ENCODE measurements at regions not wholly inside any gene's neighbourhood (a gene's known extent, or its start where the extent isn't known, plus 50 kb on each side); places are given as distances from the start of the nearest gene placed in this dataset.

DNA sequence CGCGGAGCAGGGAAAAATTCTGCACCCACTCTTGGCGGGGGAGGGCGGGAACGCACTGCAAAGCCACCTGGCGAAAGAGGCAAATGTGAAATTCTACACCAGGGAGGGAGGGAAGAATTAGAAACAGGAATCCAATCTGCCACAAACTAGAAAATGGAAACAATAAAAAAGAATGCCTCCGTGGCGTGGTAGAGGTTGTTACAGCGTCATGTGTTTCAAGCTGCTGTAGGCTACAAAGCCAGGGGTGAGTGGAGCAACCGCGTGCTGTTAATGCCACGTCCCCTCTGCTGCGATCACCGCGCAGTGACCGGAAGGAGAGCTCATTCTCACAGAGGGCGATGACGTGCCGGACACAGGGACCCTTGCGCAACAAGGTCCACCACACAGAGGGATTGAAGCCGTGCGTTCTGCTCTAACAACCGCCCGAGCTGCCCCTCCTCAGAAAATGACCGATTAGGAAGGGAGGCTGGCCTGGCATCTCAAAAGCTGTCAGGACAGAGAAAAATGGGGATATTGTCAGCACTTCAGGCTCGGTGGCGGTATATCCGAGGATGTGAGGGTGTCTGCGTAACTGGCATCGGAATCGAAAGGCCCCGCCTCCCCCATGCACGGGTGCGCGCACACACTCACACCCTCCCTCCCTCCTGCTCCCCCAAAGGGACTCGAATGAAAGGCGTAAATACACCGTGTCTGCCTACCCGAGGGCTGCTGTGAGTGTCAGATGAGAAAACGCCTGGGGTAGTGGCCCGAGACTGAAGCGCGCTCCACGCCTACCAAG is 70.8 kb upstream of the TNRC6C start:
- TF ChIP-seq RXRA (IDR thresholded peaks at IDR 0.05) (peak in 1 of 2 donors; percentile 44), GABPA (IDR thresholded peaks at IDR 0.05 in 1 of 2, conservative IDR thresholded peaks at IDR 0.05 in 1 of 2) (peak in 1 of 2 donors; percentile 71), HNF4G (IDR thresholded peaks at IDR 0.05) (no peak), RAD21 (IDR thresholded peaks at IDR 0.05) (peak in 1 of 2 donors; percentile 31), EGR1 (IDR thresholded peaks at IDR 0.05; ENCODE audit: low read depth in 2 of 2) (no peak), HNF4A (conservative IDR thresholded peaks at IDR 0.05) (peak in 1 of 2 donors; percentile 42), FOXA1 (IDR thresholded peaks at IDR 0.05) (no peak), TAF1 (conservative IDR thresholded peaks at IDR 0.05) (no peak), YY1 (IDR thresholded peaks at IDR 0.05) (peak; percentile 22), SP1 (IDR thresholded peaks at IDR 0.05) (peak; percentile 39)
- TF ChIP-seq, protein P1, sequence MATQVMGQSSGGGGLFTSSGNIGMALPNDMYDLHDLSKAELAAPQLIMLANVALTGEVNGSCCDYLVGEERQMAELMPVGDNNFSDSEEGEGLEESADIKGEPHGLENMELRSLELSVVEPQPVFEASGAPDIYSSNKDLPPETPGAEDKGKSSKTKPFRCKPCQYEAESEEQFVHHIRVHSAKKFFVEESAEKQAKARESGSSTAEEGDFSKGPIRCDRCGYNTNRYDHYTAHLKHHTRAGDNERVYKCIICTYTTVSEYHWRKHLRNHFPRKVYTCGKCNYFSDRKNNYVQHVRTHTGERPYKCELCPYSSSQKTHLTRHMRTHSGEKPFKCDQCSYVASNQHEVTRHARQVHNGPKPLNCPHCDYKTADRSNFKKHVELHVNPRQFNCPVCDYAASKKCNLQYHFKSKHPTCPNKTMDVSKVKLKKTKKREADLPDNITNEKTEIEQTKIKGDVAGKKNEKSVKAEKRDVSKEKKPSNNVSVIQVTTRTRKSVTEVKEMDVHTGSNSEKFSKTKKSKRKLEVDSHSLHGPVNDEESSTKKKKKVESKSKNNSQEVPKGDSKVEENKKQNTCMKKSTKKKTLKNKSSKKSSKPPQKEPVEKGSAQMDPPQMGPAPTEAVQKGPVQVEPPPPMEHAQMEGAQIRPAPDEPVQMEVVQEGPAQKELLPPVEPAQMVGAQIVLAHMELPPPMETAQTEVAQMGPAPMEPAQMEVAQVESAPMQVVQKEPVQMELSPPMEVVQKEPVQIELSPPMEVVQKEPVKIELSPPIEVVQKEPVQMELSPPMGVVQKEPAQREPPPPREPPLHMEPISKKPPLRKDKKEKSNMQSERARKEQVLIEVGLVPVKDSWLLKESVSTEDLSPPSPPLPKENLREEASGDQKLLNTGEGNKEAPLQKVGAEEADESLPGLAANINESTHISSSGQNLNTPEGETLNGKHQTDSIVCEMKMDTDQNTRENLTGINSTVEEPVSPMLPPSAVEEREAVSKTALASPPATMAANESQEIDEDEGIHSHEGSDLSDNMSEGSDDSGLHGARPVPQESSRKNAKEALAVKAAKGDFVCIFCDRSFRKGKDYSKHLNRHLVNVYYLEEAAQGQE (IDR thresholded peaks at IDR 0.05) = no peak
- TF ChIP-seq, protein P2, sequence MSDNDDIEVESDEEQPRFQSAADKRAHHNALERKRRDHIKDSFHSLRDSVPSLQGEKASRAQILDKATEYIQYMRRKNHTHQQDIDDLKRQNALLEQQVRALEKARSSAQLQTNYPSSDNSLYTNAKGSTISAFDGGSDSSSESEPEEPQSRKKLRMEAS (IDR thresholded peaks at IDR 0.05) = peak; percentile 73
- TF ChIP-seq, protein P3, sequence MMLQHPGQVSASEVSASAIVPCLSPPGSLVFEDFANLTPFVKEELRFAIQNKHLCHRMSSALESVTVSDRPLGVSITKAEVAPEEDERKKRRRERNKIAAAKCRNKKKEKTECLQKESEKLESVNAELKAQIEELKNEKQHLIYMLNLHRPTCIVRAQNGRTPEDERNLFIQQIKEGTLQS (IDR thresholded peaks at IDR 0.05) = no peak
- WGBS = 6% methylated on average over 44 of the region's 44 CpGs
- peaks cover 0 to 14% (median 7%) of the 10 kb centered on the region in 4 donors for H3K4me1 ChIP-seq (ENCODE audit: control insufficient read depth in 4 of 4, insufficient read depth in 4 of 4, low read length in 3 of 4)
- H3K36me3 ChIP-seq (ENCODE audit: control insufficient read depth in 4 of 4, insufficient read depth in 3 of 4, low read depth in 1 of 4, low read length in 3 of 4) = no peaks in the 10 kb centered on the region
- peak overlapping the region; percentile 31 to 59 for H3K27ac ChIP-seq (ENCODE audit: low read depth in 1 of 2, low read length in 2 of 2)
- peak overlapping the region; percentile 58 to 75 for H3K9ac ChIP-seq (ENCODE audit: low read depth in 1 of 2, low read length in 2 of 2)
- H3K4me3 ChIP-seq (ENCODE audit: low read depth in 1 of 3, low read length in 3 of 3) = peak overlapping the region; percentile 44 to 59 (median 56)
- H3K9me3 ChIP-seq (ENCODE audit: control insufficient read depth in 4 of 4, low read length in 3 of 4) = no peaks in the 10 kb centered on the region
- peaks cover 0 to 4% (median 0%) of the 10 kb centered on the region in 4 donors for H3K27me3 ChIP-seq (ENCODE audit: control insufficient read depth in 4 of 4, insufficient read depth in 4 of 4, low read length in 3 of 4)
- DNase-seq (ENCODE audit: low spot score) = peak; percentile 40

DNA sequence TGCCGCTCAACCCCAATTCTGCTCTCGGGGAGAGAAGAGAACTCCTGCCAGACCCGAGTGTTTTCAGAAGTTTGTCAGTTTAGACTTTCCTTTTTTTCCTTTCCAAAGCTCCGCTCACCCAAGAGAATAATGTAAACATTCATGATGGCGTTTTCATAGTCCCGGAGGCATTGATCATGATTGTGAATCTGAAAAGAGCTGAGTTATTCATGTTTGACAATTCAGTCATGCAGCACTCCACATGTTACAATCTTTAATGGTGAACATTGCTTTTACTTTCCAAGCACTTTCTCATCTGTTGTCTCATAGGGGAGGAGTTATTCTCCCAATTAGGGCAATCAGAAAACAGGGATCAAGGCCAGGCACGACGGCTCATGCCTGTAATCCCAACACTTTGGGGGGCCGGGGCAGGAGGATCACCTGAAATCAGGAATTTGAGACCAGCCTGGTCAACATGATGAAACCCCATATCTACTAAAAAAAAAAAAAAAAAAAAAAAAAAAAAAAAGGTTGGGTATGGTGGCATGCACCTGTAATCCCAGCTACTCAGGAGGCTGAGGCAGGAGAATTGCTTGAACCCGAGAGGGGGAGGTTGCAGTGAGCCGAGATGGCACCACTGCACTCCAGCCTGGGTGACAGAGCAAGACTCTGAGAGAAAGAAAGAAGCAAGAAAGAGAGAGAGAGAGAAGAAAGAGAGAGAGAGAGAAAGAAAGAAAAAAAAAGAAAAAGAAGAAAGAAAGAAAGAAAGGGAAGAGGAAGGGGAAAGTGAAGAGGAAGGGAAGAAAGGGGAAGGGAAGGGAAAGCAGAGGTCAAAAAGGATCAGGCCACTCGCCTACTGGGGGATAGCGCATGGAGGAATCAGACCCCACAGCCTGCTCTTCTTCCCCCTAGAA is 70.0 kb upstream of the TNRC6C start:
- no peak for DNase-seq (ENCODE audit: low spot score)
- TF ChIP-seq, protein P4, sequence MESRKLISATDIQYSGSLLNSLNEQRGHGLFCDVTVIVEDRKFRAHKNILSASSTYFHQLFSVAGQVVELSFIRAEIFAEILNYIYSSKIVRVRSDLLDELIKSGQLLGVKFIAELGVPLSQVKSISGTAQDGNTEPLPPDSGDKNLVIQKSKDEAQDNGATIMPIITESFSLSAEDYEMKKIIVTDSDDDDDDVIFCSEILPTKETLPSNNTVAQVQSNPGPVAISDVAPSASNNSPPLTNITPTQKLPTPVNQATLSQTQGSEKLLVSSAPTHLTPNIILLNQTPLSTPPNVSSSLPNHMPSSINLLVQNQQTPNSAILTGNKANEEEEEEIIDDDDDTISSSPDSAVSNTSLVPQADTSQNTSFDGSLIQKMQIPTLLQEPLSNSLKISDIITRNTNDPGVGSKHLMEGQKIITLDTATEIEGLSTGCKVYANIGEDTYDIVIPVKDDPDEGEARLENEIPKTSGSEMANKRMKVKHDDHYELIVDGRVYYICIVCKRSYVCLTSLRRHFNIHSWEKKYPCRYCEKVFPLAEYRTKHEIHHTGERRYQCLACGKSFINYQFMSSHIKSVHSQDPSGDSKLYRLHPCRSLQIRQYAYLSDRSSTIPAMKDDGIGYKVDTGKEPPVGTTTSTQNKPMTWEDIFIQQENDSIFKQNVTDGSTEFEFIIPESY (IDR thresholded peaks at IDR 0.05) = no peak
- no peak for TF ChIP-seq YY1 (IDR thresholded peaks at IDR 0.05)
- TF ChIP-seq HNF4A (conservative IDR thresholded peaks at IDR 0.05) = no peak
- no peak for TF ChIP-seq NR2F2 (IDR thresholded peaks at IDR 0.05)
- no peak for TF ChIP-seq GABPA (IDR thresholded peaks at IDR 0.05 in 1 of 2, conservative IDR thresholded peaks at IDR 0.05 in 1 of 2)
- TF ChIP-seq SP1 (IDR thresholded peaks at IDR 0.05) = no peak
- no peak for TF ChIP-seq RAD21 (IDR thresholded peaks at IDR 0.05)
- TF ChIP-seq, protein P5, sequence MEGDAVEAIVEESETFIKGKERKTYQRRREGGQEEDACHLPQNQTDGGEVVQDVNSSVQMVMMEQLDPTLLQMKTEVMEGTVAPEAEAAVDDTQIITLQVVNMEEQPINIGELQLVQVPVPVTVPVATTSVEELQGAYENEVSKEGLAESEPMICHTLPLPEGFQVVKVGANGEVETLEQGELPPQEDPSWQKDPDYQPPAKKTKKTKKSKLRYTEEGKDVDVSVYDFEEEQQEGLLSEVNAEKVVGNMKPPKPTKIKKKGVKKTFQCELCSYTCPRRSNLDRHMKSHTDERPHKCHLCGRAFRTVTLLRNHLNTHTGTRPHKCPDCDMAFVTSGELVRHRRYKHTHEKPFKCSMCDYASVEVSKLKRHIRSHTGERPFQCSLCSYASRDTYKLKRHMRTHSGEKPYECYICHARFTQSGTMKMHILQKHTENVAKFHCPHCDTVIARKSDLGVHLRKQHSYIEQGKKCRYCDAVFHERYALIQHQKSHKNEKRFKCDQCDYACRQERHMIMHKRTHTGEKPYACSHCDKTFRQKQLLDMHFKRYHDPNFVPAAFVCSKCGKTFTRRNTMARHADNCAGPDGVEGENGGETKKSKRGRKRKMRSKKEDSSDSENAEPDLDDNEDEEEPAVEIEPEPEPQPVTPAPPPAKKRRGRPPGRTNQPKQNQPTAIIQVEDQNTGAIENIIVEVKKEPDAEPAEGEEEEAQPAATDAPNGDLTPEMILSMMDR (IDR thresholded peaks at IDR 0.05; ENCODE audit: low read depth, low read length, missing input control) = no peak
- TF ChIP-seq RXRA (IDR thresholded peaks at IDR 0.05) = no peak
- TF ChIP-seq EGR1 (IDR thresholded peaks at IDR 0.05; ENCODE audit: low read depth in 2 of 2) = no peak
- TF ChIP-seq, protein P3 (IDR thresholded peaks at IDR 0.05) = no peak
- Histone ChIP-seq H3K27ac (ENCODE audit: low read depth in 1 of 2, low read length in 2 of 2) (peak overlapping the region in 1 of 2 donors; percentile 31), H3K27me3 (ENCODE audit: control insufficient read depth in 4 of 4, insufficient read depth in 4 of 4, low read length in 3 of 4) (peaks cover 0 to 4% (median 0%) of the 10 kb centered on the region in 4 donors), H3K4me3 (ENCODE audit: low read depth in 1 of 3, low read length in 3 of 3) (peak overlapping the region; percentile 44 to 59 (median 56)), H3K9ac (ENCODE audit: low read depth in 1 of 2, low read length in 2 of 2) (peak overlapping the region; percentile 58 to 75), H3K4me1 (ENCODE audit: control insufficient read depth in 4 of 4, insufficient read depth in 4 of 4, low read length in 3 of 4) (peaks cover 0 to 14% (median 7%) of the 10 kb centered on the region in 4 donors), H3K36me3 (ENCODE audit: control insufficient read depth in 4 of 4, insufficient read depth in 3 of 4, low read depth in 1 of 4, low read length in 3 of 4) (no peaks in the 10 kb centered on the region), H3K9me3 (ENCODE audit: control insufficient read depth in 4 of 4, low read length in 3 of 4) (no peaks in the 10 kb centered on the region)
- WGBS = 45% methylated on average over 13 of the region's 13 CpGs

Measured in liver (tissue), 8 donors.